ELF-1 (cell line): ENCODE measurements at regions not wholly inside any gene's neighbourhood (a gene's known extent, or its start where the extent isn't known, plus 50 kb on each side); places are given as distances from the start of the nearest gene placed in this dataset.
"Not testable (repeated sequence)": the region's sequence is repeated elsewhere in the genome, so short reads cannot be mapped to it uniquely, and the experiment has no call there.

Experiments used
- DNase-seq: peaks from one replicate; pipeline ENCODE4 v3.0.0-alpha.2; 2016; ENCODE audit warnings: low read depth, low spot score

- no peak for DNase-seq
Observed at GRCh38 chr9:28444637-28445036, 871.4 kb upstream of the C9orf72 start.

GRCh38 chr9:28445211-28445610 is 871.9 kb upstream of the C9orf72 start:
- no peak for DNase-seq

- no peak for DNase-seq
Observed at GRCh38 chr9:28453918-28454317, 880.6 kb upstream of the C9orf72 start.

GRCh38 chr9:28456861-28457260 is 883.6 kb upstream of the C9orf72 start:
- no peak for DNase-seq

GRCh38 chr9:28464481-28465216 is 891.4 kb upstream of the C9orf72 start:
- DNase-seq, result no peak

- DNase-seq, result no peak
Observed at GRCh38 chr9:28471261-28471660, 898.0 kb upstream of the C9orf72 start.

- no peak for DNase-seq
Observed at GRCh38 chr9:28487561-28487960, 914.3 kb upstream of the C9orf72 start.

GRCh38 chr9:28491121-28491520 is 917.8 kb upstream of the C9orf72 start:
- no peak for DNase-seq

GRCh38 chr9:28498168-28498567 is 924.9 kb upstream of the C9orf72 start:
- not testable (repeated sequence) for DNase-seq

- no peak for DNase-seq
Observed at GRCh38 chr9:28502189-28502588, 928.9 kb upstream of the C9orf72 start.

GRCh38 chr9:28502741-28503140 is 929.5 kb upstream of the C9orf72 start:
- DNase-seq, result no peak

- no peak for DNase-seq
Observed at GRCh38 chr9:28503573-28503972, 930.3 kb upstream of the C9orf72 start.

- no peak for DNase-seq
Observed at GRCh38 chr9:28518439-28518838, 945.2 kb upstream of the C9orf72 start.

GRCh38 chr9:28524309-28524708 is 951.0 kb upstream of the C9orf72 start:
- DNase-seq, result not testable (repeated sequence)

GRCh38 chr9:28528049-28528448 is 954.8 kb upstream of the C9orf72 start:
- DNase-seq, result no peak

- DNase-seq, result no peak
Observed at GRCh38 chr9:28538132-28538531, 964.9 kb upstream of the C9orf72 start.

GRCh38 chr9:28539434-28540070 is 966.3 kb upstream of the C9orf72 start:
- DNase-seq, result no peak

- DNase-seq, result no peak
Observed at GRCh38 chr9:28542928-28543327, 969.6 kb upstream of the C9orf72 start.

GRCh38 chr9:28547527-28547926 is 974.2 kb upstream of the C9orf72 start:
- DNase-seq, result no peak

GRCh38 chr9:28563291-28563934 is 990.1 kb upstream of the C9orf72 start:
- DNase-seq, result no peak

- no peak for DNase-seq
Observed at GRCh38 chr9:28583832-28584231, 1010.6 kb upstream of the C9orf72 start.

GRCh38 chr9:28584542-28584941 is 1011.3 kb upstream of the C9orf72 start:
- no peak for DNase-seq

GRCh38 chr9:28587052-28587451 is 1013.8 kb upstream of the C9orf72 start:
- no peak for DNase-seq
